Stimulated activated CD4-positive, alpha-beta T cell treated with anti-CD3 and anti-CD28 coated beads, Interleukin-15, amount 100 ng/mL, for 48 hours (primary cell): ENCODE measurements at regions not wholly inside any gene's neighbourhood (a gene's known extent, or its start where the extent isn't known, plus 50 kb on each side); places are given as distances from the start of the nearest gene placed in this dataset.

Experiments used
- DNase-seq, 2 donors: peaks; one replicate each; pipeline ENCODE4 v3.0.0-alpha.2; 2020; ENCODE audit warnings: low read depth in 2 of 2

DNA sequence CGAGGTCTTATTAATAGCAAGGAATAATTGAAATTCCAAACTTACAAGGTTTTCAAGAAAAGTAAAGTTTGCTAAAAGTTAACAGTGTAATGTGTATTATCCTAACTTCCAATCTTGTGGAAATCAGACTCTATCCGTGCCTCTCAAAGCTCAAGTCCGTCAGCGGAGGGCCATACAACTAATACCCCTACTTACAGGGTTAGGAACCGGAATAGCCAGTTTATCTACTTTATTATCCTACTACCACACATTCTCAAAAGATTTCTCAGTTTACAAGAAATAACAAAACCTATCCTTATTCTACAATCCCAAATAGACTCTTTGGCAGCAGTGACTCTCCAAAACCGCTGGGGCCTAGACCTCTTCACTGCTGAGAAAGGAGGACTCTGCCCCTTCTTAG lies 457.8 kb downstream of the PTPRC start:
- DNase-seq: no peak

DNA sequence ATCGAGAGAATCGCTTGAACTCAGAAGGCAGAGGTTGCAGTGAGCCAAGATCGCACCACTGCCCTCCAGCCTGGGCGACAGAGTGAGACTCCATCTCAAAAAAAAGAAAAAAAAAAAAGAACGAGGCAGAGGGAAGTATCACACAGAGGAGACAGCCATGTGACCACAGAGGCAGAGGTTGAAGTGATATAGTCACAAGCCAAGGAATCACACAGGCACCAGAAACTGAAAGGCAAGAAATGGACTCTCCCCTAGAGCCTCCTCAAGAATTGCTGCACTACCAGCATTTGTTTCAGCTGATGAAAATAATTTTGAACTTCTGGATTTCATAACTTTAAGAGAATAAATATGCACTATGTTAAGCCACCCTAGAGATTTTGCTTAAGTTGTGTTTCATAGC lies 459.6 kb downstream of the PTPRC start:
- DNase-seq: no peak

DNA sequence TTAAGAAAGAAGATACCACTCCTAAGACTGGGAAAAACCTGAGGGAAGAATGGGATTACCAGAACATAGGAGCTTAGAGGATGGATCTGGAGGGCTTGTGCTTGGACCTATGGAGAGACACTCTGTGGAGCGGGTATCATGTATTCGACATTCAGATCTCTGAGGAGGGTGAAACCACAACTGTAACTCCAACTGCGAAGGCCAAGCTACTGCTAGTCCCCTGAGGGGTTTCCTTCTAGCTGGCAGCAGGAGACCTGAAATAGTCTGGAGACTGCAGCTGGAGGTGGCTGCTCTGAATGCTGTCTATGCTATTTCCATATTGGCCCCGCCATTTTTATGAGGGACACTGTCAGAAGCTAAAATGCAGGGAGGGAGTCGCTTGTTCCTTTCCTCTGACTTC lies 462.3 kb downstream of the PTPRC start:
- DNase-seq: no peak

DNA sequence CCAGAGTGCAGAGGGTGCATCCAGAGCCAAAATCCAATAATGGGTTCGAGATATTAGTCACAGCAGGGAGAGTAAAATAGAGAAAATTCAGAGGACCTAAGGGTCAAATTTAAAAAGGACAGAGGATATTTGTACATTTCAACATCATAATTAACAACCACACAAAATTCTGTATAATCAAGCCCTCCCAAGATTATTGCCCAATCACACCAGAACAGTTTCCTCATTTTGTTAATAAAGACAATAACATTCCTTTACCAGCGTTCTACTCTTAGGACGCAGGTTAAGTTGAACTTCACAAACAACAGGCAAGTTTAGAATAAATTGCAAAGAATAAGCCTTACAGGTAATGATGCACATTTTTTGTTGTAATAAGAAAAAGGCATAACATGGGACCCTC lies 462.8 kb downstream of the PTPRC start:
- no peak for DNase-seq

DNA sequence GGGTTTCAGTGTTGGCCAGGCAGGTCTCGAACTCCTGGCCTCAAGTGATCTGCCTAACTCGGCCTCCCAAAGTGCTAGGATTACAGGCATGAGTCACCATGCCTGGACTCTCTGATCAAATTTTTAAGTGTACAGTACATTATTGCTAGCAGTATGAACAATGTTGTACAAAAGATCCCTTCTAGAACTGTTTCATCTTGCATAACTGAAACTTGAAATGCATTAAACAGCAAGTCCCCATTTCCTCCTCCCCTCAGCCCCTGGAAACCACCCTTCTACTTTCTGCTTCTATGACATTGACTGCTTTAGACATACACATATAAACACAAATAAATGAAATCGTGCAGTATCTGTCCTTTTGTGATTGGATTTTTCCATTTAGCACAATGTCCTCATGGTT lies 463.4 kb downstream of the PTPRC start:
- DNase-seq: no peak

DNA sequence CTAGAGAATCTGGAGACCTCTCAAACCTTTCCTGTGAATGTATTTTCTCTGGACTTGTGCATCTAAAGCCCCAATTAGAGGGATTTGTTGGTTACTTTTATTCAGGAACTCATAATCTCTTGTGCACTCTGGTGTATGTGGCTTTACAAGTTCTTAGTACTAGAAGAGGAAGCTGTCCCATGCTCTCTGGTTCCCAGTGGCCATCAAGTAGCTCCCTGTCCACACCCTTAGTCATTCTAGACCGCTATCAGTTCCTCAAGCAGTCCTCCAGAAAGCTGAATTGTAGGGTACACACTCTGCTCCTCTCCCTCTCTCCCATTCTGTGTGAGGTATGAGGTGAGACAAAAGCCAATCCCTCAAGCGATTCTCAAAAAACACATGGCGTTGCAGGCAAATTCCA lies 470.3 kb downstream of the PTPRC start:
- DNase-seq: no peak

DNA sequence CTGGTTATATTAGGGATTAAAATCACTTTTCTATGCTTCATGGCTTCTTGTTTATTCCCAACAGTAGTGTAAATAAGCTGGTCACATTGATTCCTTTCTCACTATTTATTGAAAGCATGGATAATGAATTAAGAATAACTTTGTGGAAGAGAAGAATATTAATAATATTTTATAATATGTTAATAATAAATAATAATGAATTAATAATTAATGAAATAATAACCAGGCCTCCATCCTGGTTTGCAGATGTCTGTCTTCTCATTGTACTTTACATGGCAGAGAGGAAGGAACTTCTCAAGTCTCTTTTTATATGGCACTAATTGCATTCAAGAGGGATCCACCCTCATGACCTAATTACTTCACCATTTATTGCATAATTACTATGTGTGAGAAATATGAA lies 473.5 kb downstream of the PTPRC start:
- no peak for DNase-seq

DNA sequence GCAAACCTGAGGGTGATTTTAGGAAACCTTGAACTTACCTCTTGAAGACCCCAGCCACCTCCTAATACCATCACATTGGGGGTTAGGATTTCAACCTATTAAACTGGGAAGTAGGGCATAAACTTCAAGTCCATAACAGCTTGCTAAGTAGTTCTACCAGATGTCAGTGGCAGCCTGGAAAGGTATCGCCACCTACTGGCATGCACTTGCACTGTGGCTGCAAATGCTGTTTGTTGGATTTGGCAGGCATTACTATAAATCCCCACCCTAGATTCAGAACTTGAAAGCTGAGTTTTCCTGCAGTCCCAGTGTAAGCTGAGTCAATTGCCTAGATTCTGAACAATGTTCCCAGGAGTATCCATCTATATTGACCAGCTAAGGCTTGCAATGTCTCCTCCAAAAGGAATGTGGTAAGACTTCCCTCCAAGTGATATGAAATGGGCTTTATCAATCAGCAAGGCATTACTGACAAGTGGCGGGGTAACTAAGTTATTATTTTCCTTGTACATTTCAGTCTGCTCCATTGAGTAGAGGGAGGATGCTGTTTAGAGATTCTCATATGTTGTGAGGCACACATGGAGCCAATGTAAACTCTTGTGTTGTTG lies 474.5 kb downstream of the PTPRC start:
- DNase-seq: peak; percentile 36 to 57

DNA sequence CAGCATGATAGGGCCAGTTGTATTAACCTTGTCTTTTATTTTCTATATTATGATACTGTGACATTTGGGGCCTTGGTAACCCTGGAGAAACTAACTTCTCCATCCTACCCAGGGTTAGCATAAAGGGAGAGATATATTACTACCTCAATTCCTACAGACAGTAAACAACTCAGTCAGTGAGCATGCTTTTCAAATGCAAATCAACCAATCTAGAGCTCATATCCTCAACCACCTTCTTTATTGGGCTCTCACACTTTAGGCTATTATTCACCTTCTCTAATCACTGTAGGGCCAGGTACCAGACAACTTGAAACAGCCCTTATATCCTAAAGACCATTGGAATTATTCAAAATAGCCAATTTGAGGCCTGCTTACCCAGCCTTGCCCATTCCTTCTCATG lies 477.6 kb downstream of the PTPRC start:
- DNase-seq: no peak

DNA sequence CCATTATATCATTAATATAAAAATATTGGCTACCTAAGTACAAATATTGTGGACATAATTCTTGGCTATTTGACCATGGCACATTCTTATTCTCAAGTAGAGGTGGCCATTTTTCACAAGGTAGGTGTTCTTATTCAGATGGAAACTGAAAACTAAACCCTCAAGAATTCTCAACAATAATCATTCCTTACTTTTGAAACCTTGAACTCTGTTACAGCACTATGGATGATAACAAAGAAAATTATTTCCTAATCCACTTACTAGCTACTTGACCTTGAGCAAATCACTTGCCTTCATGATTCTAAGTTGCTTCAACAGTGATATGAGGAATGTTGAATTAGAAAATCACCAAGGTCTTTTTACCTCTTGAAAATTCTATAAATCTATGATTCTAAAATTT lies 482.2 kb downstream of the PTPRC start:
- DNase-seq: no peak

DNA sequence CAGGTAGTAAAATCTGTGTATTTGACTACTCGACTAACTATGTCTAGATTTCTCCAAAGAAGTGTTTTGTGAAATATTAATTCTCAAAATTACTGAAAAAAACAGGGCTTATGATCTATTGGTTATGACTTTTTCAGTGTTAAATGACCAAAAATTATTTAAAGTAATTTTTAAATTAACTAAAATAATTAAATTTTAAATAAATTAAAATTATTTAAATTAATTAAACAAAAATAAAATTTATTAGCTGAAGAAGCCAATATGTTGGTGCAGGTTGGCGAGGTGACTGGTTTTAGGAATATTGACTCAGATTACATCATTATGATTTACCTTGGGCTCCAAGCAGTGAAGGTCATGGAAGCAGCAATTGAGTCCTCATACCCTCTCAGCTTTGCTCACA lies 483.2 kb downstream of the PTPRC start:
- no peak for DNase-seq

DNA sequence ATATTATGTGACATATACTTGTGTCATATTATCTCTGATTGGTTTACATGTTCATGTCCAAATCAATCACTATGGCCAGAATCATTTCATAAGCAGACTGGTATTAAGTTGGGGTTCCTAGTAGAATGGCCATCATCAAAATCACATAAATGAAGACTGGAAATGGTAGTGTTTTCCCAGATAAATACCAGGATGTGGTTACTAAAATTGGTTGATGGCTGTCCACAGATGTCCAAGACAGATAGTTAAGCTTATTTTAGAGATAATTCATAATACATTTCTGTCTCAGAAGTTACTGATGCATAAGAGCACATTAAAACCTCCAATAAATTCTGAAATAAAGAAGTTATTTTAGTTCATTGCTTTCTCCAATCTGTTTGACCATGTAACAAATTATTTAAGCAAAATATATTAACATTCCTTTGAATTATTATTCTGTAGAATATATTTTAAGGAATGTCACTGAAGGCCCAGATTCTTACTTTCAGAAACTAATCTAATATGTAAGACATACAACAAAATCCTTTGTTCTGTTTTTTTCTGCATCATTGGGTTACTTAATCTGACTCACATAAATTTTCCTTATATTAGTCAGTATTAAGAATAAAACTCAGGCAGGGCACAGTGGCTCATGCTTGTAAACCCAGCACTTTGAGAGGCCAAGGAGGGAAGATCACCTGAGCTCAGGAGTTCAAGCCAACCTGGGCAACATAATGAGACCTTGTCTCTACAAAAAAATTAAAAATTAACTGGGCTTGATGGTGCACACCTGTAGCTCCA lies 483.9 kb downstream of the PTPRC start:
- no peak for DNase-seq

DNA sequence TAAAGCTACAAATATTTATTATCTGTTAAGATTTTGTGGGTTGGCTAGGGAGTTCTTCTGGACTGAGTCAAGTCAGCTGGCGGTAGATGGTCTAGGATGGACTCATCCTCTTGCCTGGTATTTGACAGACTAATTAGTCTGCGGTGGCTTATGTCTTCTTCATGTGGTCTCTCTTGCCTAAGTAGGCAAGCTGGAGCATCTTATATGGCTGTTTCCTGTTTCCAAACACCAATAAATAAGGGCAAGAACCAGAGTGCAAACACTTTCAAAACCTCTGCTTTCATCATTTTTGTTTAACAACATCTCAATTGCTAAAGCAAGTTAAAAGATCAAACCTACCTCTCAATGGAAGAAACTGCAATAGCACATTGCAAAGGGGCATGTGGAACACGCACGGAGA lies 484.8 kb downstream of the PTPRC start:
- DNase-seq: no peak

DNA sequence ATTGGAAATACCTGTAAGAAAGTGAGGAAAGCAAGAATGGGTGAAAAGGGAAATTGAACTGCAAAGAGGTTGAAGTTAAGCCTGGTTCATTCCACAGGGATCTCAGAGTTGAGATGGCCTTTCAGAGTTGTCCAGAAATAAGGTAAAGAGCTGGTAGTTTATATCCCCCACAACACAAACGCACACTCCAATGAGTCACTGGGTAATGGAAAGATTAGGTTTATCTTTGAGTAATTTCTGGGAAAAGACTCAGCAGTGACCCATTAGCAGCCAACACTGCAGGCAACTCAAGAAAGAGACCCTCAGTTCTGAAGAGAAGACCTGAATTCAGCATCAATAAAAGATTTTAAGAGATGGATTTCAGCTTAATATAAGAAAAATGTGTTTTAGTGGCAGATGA lies 485.5 kb downstream of the PTPRC start:
- no peak for DNase-seq

DNA sequence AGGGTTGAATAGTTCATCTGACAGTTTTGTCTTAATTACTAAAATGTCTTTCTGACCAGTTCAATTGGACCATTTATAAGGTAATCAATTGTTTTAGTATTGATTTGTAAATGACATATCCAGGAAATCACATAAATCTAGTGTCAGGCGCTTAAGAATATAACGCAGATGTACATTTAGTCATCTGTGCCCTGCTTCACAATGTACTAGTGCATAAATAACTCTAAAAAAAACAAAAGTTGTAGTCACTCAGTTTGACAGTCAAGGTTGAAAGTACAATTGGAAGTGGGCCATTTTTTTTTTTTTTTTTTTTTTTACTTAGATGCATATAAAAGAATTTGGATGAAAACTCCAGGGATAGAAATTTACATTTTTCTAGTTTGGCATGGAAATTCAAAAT lies 490.4 kb downstream of the PTPRC start:
- no peak for DNase-seq

DNA sequence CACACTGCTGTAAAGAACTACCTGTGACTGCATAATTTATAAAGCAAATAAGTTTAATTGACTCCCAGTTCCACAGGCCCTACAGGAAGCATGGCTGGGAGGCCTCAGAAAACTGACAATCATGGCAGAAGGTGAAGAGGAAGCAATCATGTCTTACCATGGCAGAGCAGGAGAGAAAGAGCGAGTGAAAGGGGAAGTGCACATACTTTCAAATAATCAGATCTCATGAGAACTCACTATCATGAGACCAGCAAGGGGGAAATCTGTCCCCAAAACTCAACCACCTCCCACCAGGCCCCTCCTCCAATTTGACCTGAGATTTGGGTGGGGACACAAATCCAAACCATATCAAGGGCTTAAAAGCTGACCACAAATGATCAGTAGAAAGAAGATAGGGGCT lies 493.2 kb downstream of the PTPRC start:
- DNase-seq: no peak

DNA sequence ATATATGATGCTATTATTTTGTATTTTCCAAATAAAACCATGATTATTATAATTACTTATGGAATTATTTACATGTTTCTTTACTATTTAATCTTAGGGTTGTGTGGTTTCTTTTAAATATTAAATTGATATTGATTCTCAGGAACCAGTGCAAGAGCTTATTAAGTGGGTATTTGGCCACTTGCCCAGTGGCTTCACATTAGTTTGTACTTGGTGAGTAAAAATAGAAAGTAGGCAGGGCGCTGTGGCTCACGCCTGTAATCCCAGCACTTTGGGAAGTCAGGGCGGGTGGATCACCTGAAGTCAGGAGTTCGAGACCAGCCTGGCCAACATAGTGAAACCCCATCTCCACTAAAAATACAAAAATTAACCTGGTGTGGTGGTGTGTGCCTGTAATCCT lies 497.1 kb downstream of the PTPRC start:
- no peak for DNase-seq

DNA sequence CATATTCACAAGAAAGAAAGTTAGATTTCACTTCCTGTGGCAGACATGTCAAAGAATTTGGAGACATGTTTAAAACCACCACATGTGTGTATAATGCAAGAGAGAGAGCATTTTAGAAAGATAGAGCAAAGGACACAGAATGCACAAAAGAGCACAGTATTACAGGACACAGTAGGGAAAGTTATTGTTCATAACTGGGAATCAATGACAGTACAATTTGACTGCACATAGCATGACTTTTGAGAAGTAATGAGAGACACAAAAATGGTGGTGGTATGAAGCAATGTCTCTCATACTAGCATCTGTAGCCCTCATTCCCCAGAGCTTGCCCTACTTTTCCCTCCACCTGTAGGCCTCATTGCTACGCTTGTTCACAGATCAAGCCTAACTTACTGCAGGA lies 499.2 kb downstream of the PTPRC start:
- no peak for DNase-seq

DNA sequence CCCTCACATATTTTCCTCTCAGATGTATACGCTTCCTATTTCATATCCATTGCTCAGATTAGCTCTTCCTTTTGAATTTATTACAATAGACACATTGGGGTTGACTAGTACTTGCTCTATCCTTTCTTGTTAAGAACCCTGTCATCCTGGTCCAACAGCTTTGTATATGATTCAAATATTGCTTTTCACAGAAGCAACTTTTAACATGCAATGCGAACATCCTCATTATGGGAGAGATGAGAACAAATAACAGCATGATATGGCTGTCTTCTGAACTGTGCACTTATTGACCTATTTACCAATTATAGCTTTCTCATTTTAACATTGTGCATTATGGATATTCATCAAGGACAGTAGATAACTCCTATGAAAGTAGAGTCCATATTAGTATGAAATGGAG lies 510.8 kb downstream of the PTPRC start:
- no peak for DNase-seq

DNA sequence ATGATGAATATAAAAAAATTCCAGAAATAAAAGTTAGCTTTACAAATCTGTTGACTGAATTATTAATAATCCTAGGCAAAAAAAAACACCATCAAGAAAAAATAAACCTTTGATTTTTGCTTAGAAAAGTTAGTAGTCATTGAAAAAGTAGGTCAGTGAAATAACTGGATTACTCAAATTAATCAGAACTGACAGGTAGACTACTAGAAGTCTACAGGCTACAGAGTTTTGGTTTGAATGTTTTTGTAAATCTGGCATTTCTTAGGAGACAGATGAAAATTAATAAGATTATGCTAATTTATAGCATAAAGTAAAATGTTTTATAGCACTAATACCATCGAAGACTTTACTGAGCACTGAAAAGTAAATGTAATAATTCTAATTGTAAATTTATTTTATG lies 511.9 kb downstream of the PTPRC start:
- DNase-seq: no peak

DNA sequence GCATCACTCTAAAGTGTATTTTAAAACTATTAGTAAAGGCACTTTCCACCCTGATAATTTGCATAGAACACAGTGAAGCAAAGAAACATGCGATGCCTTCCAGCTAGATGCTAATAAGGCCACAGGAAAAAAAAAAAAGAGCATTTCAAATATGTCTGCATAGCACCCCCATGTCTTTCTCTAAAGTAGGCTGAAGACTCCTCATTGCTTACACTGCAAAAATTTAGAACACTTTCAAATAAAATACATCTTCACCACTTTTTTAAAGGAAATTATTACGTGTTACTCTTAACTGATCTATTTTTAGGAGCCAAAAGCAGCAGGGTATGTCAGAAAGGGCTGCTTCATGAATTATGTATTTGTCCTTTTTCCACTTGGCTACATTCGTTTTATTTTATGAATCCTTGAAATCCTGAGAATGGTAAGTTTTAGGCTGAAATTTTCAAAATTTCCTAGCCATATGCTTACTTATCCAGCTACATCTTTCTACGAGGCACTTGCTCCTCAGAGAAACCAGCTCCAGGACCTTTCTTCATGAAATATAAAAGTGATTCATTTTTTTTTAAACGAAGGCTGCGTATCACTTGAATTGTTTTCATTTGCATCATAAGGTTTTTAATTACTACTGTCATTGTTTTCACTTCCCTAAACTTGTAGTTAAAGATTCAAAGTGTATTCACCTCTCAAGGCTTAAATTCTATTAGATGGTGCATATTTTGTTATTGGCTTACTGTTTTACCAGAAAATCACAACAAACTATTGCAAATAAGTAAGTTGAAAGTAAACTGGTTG lies 513.0 kb downstream of the PTPRC start:
- no peak for DNase-seq

DNA sequence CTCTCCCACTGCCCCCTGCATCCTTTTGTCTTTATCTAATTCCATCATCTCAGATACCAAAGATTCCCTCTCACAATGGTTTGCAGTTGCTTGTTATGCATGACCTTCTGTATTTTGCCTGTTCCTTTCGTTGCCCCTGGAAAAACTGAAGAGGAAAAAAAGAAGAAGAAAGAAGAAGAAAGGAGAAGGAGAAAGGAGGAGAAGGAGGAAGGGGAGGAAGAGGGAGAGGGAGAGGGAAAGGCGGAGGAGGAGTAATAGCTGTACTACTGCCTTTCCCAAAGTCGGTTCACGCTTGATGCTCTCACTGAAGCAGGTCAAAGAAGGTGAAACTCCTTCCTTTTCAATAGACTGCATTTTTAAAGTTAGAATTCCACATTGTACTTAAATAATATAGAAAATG lies 513.8 kb downstream of the PTPRC start:
- no peak for DNase-seq
